ENCODE measurements at regions not wholly inside any gene's neighbourhood (a gene's known extent, or its start where the extent isn't known, plus 50 kb on each side); places are given as distances from the start of the nearest gene placed in this dataset.

- WGBS, 2 experiments (ENCODE audit: insufficient coverage in 2 of 2): 90 to 92% methylated on average over 11 to 15 of the region's 15 CpGs
- H3K36me3 ChIP-seq (ENCODE audit: control insufficient read depth, insufficient read depth, low read length): no peaks in the 10 kb centered on the region
- H3K4me1 ChIP-seq (ENCODE audit: control insufficient read depth, insufficient read depth, low read length, poor library complexity, severe bottlenecking): no peaks in the 10 kb centered on the region
- no peak overlapping the region for H3K4me3 ChIP-seq (ENCODE audit: extremely low read depth, insufficient read depth, low read length, poor library complexity, severe bottlenecking)
- H3K27ac ChIP-seq (ENCODE audit: low read depth, low read length, severe bottlenecking): no peak overlapping the region
- no peaks in the 10 kb centered on the region for H3K9me3 ChIP-seq (ENCODE audit: control insufficient read depth, low read length)
Observed at GRCh38 chr1:29825274-29825940, 589.1 kb downstream of the PTPRU start.

DNA sequence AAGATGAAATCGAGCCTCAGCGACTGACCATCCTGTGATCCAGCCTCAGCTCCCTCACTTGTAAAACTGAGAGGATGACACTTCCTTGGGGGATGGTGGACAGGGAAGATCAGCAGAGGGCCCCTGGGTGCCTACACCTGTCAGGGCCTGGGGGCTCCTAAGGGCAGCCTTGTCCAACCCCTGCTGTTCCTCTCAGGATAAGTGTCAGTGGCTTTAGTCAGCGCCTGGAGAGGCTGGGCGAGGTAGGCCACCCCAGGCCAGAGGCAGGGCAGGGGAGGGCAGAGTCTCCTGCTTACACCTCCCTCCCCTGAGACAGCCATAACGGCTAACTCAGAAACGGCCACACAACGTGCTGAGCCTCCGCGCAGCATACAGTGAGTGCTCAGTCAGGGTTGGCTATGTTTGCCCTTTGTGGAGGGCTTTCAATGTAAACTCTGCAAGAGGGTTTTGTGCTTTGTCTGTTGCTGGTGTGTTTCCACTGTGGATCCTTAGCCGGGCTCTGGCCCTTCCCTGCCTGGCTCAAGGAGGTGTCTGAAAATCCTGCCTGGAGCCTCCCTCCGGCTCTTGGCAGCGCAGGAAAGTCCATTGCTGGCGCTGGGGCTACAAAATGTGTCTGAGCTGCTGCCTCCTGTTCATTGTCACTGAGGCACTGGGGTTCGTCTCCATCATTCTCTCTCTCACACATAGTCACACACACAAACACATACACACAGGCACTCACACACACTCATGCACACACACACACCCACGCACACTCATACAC is 588.4 kb downstream of the PTPRU start:
- H3K36me3 ChIP-seq (ENCODE audit: control insufficient read depth, insufficient read depth, low read length): no peaks in the 10 kb centered on the region
- WGBS, 2 experiments (ENCODE audit: insufficient coverage in 2 of 2): 86 to 98% methylated on average over 9 to 14 of the region's 15 CpGs
- H3K9me3 ChIP-seq (ENCODE audit: control insufficient read depth, low read length): no peaks in the 10 kb centered on the region
- H3K4me3 ChIP-seq (ENCODE audit: extremely low read depth, insufficient read depth, low read length, poor library complexity, severe bottlenecking): no peak overlapping the region
- no peak overlapping the region for H3K27ac ChIP-seq (ENCODE audit: low read depth, low read length, severe bottlenecking)
- no peaks in the 10 kb centered on the region for H3K4me1 ChIP-seq (ENCODE audit: control insufficient read depth, insufficient read depth, low read length, poor library complexity, severe bottlenecking)

- H3K4me3 ChIP-seq (ENCODE audit: extremely low read depth, insufficient read depth, low read length, poor library complexity, severe bottlenecking): no peak overlapping the region
- no peaks in the 10 kb centered on the region for H3K9me3 ChIP-seq (ENCODE audit: control insufficient read depth, low read length)
- H3K36me3 ChIP-seq (ENCODE audit: control insufficient read depth, insufficient read depth, low read length): no peaks in the 10 kb centered on the region
- H3K27ac ChIP-seq (ENCODE audit: low read depth, low read length, severe bottlenecking): no peak overlapping the region
- 76 to 90% methylated on average over 3 to 5 of the region's 6 CpGs for WGBS, 2 experiments (ENCODE audit: insufficient coverage in 2 of 2)
- H3K4me1 ChIP-seq (ENCODE audit: control insufficient read depth, insufficient read depth, low read length, poor library complexity, severe bottlenecking): no peaks in the 10 kb centered on the region
Observed at GRCh38 chr1:29824025-29824424, 587.7 kb downstream of the PTPRU start.

- H3K4me3 ChIP-seq (ENCODE audit: extremely low read depth, insufficient read depth, low read length, poor library complexity, severe bottlenecking): no peak overlapping the region
- H3K4me1 ChIP-seq (ENCODE audit: control insufficient read depth, insufficient read depth, low read length, poor library complexity, severe bottlenecking): no peaks in the 10 kb centered on the region
- no peaks in the 10 kb centered on the region for H3K36me3 ChIP-seq (ENCODE audit: control insufficient read depth, insufficient read depth, low read length)
- WGBS, 2 experiments (ENCODE audit: insufficient coverage in 2 of 2): 80 to 90% methylated on average over 1 to 3 of the region's 4 CpGs
- no peaks in the 10 kb centered on the region for H3K9me3 ChIP-seq (ENCODE audit: control insufficient read depth, low read length)
- H3K27ac ChIP-seq (ENCODE audit: low read depth, low read length, severe bottlenecking): no peak overlapping the region
Observed at GRCh38 chr1:29823561-29823960, 587.2 kb downstream of the PTPRU start.

DNA sequence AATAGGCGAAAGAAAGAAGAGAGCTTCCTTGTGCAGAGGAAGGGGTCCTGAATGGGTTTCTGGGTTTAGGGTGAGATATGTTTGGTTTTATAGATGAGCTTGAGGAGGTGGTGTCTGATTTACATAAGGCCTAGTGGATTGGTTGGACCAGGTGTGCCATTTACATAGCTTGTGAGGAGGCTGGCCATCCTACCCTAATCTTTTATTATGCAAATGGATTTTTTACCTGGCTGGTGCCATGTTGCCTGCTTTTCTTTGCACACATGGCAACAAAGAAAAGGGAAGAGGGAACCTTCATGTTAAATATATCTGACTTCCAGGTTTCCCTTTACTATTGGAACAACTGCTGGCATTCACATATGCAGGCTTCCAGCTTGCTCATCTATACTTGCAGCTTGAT is 585.3 kb downstream of the PTPRU start:
- Histone ChIP-seq H3K4me1 (ENCODE audit: control insufficient read depth, insufficient read depth, low read length, poor library complexity, severe bottlenecking) (no peaks in the 10 kb centered on the region), H3K9me3 (ENCODE audit: control insufficient read depth, low read length) (no peaks in the 10 kb centered on the region), H3K27ac (ENCODE audit: low read depth, low read length, severe bottlenecking) (no peak overlapping the region), H3K4me3 (ENCODE audit: extremely low read depth, insufficient read depth, low read length, poor library complexity, severe bottlenecking) (no peak overlapping the region), H3K36me3 (ENCODE audit: control insufficient read depth, insufficient read depth, low read length) (no peaks in the 10 kb centered on the region)
- WGBS, 2 experiments (ENCODE audit: insufficient coverage in 2 of 2): 100% methylated on average over 1 of the region's 1 CpG

DNA sequence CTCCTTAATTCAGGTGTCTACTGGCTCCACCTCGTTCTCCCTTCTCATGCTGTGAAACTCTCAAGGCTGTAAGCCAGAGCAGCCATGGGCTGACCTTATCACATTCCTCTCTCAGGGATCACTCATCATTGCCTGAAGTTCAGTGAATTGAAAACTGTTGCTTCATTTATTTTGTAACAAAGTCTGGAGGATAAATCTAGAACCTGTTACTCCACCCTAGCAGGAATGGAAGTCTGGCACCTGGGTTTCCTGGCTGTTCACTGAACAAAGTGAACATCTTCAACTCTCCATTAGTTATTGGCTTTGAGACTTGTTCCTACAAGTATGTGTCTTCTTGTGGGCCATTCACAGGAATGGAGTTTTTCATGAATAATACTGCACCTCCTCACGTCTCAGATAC is 584.1 kb downstream of the PTPRU start:
- Histone ChIP-seq H3K36me3 (ENCODE audit: control insufficient read depth, insufficient read depth, low read length) (no peaks in the 10 kb centered on the region), H3K4me1 (ENCODE audit: control insufficient read depth, insufficient read depth, low read length, poor library complexity, severe bottlenecking) (no peaks in the 10 kb centered on the region), H3K27ac (ENCODE audit: low read depth, low read length, severe bottlenecking) (no peak overlapping the region), H3K4me3 (ENCODE audit: extremely low read depth, insufficient read depth, low read length, poor library complexity, severe bottlenecking) (no peak overlapping the region), H3K9me3 (ENCODE audit: control insufficient read depth, low read length) (no peaks in the 10 kb centered on the region)
- WGBS, 2 experiments (ENCODE audit: insufficient coverage in 2 of 2): 83 to 88% methylated on average over 1 of the region's 2 CpGs

- H3K36me3 ChIP-seq (ENCODE audit: control insufficient read depth, insufficient read depth, low read length): no peaks in the 10 kb centered on the region
- 94 to 95% methylated on average over 6 to 7 of the region's 10 CpGs for WGBS, 2 experiments (ENCODE audit: insufficient coverage in 2 of 2)
- no peak overlapping the region for H3K4me3 ChIP-seq (ENCODE audit: extremely low read depth, insufficient read depth, low read length, poor library complexity, severe bottlenecking)
Observed at GRCh38 chr1:29812408-29813135, 576.2 kb downstream of the PTPRU start.

DNA sequence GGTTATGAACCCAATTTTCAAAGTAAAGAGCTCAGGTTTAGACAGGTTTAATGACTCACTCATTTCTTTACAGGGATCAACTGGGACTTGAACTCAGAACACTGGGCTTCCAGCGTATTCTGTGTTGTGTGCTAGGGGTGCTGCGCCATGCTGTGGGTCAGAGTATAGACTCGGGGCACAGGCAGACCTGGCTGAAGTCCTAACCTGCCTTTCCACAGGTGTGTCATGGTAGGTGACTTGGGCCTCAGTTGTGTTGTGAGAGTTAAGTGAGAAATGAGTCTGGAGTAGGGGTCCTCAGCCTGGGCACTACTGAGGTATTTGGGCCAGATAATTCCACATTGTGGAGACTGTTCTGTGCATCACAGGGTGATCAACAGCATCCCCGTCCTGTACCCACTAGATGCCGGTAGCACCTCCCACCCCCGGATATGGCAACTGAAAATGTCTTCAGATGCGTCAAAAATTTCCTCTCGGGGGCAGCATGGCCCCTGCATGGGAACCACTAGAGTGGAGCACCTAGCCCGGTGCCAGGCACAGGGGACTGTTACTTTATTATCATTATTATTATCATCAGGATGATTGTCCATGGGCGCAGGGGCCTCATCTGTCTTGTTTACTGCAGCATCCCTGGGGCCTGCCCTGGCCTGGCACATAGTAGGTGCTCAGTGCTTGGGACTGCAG is 575.5 kb downstream of the PTPRU start:
- Histone ChIP-seq H3K27ac (ENCODE audit: low read depth, low read length, severe bottlenecking) (no peak overlapping the region), H3K4me3 (ENCODE audit: extremely low read depth, insufficient read depth, low read length, poor library complexity, severe bottlenecking) (no peak overlapping the region), H3K4me1 (ENCODE audit: control insufficient read depth, insufficient read depth, low read length, poor library complexity, severe bottlenecking) (no peaks in the 10 kb centered on the region), H3K36me3 (ENCODE audit: control insufficient read depth, insufficient read depth, low read length) (no peaks in the 10 kb centered on the region), H3K9me3 (ENCODE audit: control insufficient read depth, low read length) (no peaks in the 10 kb centered on the region)
- 92 to 96% methylated on average over 5 to 9 of the region's 10 CpGs for WGBS, 2 experiments (ENCODE audit: insufficient coverage in 2 of 2)

More at GRCh38 chr1:29812408-29813135, 576.2 kb downstream of the PTPRU start:
- no peaks in the 10 kb centered on the region for H3K4me1 ChIP-seq (ENCODE audit: control insufficient read depth, insufficient read depth, low read length, poor library complexity, severe bottlenecking)
- no peak overlapping the region for H3K27ac ChIP-seq (ENCODE audit: low read depth, low read length, severe bottlenecking)
- H3K9me3 ChIP-seq (ENCODE audit: control insufficient read depth, low read length): no peaks in the 10 kb centered on the region

- Histone ChIP-seq H3K9me3 (ENCODE audit: control insufficient read depth, low read length) (no peaks in the 10 kb centered on the region), H3K36me3 (ENCODE audit: control insufficient read depth, insufficient read depth, low read length) (no peaks in the 10 kb centered on the region), H3K4me3 (ENCODE audit: extremely low read depth, insufficient read depth, low read length, poor library complexity, severe bottlenecking) (no peak overlapping the region), H3K4me1 (ENCODE audit: control insufficient read depth, insufficient read depth, low read length, poor library complexity, severe bottlenecking) (no peaks in the 10 kb centered on the region), H3K27ac (ENCODE audit: low read depth, low read length, severe bottlenecking) (no peak overlapping the region)
- WGBS, 2 experiments (ENCODE audit: insufficient coverage in 2 of 2): 90 to 96% methylated on average over 2 to 5 of the region's 7 CpGs
Observed at GRCh38 chr1:29811247-29811646, 574.9 kb downstream of the PTPRU start.

Measured in mesodermal cell (in vitro differentiated cells).